Osteoblast (primary cell): ENCODE measurements at regions not wholly inside any gene's neighbourhood (a gene's known extent, or its start where the extent isn't known, plus 50 kb on each side); places are given as distances from the start of the nearest gene placed in this dataset.
"Not testable (repeated sequence)": the region's sequence is repeated elsewhere in the genome, so short reads cannot be mapped to it uniquely, and the experiment has no call there.

Source experiments
- DNase-seq: peaks from one replicate; pipeline ENCODE4 v3.0.0; 2011; ENCODE audit warnings: low spot score, mixed read lengths; ENCODE audit not compliant: insufficient read length; ENCODE audit errors: missing footprints
- H2AFZ ChIP-seq: 2 replicates; pipeline ENCODE4 v1.6.0; 2011; ENCODE audit warnings: mild to moderate bottlenecking, low read length
- H3K27ac ChIP-seq: 2 replicates; pipeline ENCODE4 v1.5.1; 2011; ENCODE audit warnings: mild to moderate bottlenecking, low read depth, low read length, moderate library complexity
- H3K27me3 ChIP-seq: 2 replicates; pipeline ENCODE4 v1.6.0; 2012; ENCODE audit warnings: mild to moderate bottlenecking, control low read depth, inconsistent platforms, low read length, moderate library complexity; ENCODE audit not compliant: insufficient read depth
- H3K36me3 ChIP-seq: 2 replicates; pipeline ENCODE4 v1.5.1; 2011; ENCODE audit warnings: mild to moderate bottlenecking, low read length, control low read depth, moderate library complexity; ENCODE audit not compliant: insufficient read depth
- H3K4me1 ChIP-seq: 2 replicates; pipeline ENCODE4 v1.5.1; 2011; ENCODE audit warnings: mild to moderate bottlenecking, low read length, control low read depth, moderate library complexity; ENCODE audit not compliant: insufficient read depth
- H3K4me2 ChIP-seq: 2 replicates; pipeline ENCODE4 v1.6.0; 2011; ENCODE audit warnings: mild to moderate bottlenecking, low read length; ENCODE audit not compliant: insufficient read depth
- H3K4me3 ChIP-seq: fragments of 200-600 bp; sonication (generic); 3 replicates; pipeline ENCODE4 v1.5.1; 2012; ENCODE audit warnings: mild to moderate bottlenecking, low read length, inconsistent platforms; ENCODE audit not compliant: insufficient read depth
- H3K79me2 ChIP-seq: 2 replicates; pipeline ENCODE4 v1.6.0; 2012; ENCODE audit warnings: mild to moderate bottlenecking, low read length, control low read depth, inconsistent platforms; ENCODE audit not compliant: insufficient read depth
- H3K9me3 ChIP-seq: 2 replicates; pipeline ENCODE4 v1.5.1; 2011; ENCODE audit warnings: low read depth, low read length, control low read depth
- H4K20me1 ChIP-seq: 2 replicates; pipeline ENCODE4 v1.6.0; 2012; ENCODE audit warnings: mild to moderate bottlenecking, low read length, control low read depth; ENCODE audit not compliant: insufficient read depth
- TF ChIP-seq, protein P1 (sequence below): IDR thresholded peaks from 2 replicates; pipeline ENCODE4 v1.5.1; 2011; ENCODE audit warnings: mild to moderate bottlenecking, low read depth, low read length, moderate library complexity; ENCODE audit errors: extremely low read depth

DNA sequence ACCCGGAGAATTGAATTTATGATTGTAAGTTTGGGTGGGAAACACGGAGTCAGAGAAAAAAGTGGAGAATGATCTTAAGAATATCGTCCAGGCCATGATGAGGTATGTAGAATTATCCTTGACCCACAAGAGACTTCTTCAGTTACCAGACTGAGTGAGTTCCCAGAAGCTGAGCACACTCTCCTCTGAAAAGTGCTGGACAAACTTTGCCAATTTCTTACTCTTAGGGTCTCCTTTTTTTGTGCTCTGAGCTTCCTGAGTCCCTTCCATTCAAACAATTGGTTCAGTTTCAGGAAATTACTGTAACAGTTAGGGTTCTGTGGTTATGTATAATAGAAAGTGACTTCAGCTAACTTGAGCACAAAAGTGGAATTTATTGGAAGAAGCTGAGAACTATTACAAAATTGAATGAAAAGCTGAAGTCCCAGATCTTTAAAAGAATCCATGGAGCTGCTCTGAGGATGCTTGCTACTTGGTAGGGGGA is 50.6 kb upstream of the EHBP1 start:
- Histone ChIP-seq H2AFZ (peak overlapping the region; percentile 18), H3K4me3 (no peak overlapping the region), H3K9me3 (no peaks in the 10 kb centered on the region), H3K27me3 (no peaks in the 10 kb centered on the region), H3K4me2 (peak overlapping the region; percentile 31), H3K36me3 (no peaks in the 10 kb centered on the region), H3K4me1 (peaks cover 22% of the 10 kb centered on the region), H3K79me2 (no peaks in the 10 kb centered on the region), H3K27ac (peak overlapping the region; percentile 44), H4K20me1 (no peaks in the 10 kb centered on the region)
- TF ChIP-seq, protein P1, sequence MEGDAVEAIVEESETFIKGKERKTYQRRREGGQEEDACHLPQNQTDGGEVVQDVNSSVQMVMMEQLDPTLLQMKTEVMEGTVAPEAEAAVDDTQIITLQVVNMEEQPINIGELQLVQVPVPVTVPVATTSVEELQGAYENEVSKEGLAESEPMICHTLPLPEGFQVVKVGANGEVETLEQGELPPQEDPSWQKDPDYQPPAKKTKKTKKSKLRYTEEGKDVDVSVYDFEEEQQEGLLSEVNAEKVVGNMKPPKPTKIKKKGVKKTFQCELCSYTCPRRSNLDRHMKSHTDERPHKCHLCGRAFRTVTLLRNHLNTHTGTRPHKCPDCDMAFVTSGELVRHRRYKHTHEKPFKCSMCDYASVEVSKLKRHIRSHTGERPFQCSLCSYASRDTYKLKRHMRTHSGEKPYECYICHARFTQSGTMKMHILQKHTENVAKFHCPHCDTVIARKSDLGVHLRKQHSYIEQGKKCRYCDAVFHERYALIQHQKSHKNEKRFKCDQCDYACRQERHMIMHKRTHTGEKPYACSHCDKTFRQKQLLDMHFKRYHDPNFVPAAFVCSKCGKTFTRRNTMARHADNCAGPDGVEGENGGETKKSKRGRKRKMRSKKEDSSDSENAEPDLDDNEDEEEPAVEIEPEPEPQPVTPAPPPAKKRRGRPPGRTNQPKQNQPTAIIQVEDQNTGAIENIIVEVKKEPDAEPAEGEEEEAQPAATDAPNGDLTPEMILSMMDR = no peak
- DNase-seq = no peak

DNA sequence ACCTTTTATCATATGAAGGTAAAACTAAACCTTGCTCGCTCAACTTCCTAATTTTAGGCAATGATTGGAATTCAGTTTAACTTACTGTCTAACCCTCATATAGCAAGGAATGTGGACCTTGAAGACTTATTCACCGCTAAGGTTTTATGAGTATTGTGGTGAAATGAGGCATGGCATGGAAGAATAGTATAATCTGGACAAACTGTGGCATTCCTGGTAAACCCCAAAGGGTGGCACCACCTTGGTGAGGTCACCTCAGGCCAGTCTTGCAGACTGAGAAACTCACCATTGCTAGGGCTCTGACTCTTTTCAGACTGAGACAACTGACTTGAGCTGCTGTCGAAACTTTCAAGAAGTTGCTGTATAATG is 51.1 kb upstream of the EHBP1 start:
- Histone ChIP-seq H3K79me2 (no peaks in the 10 kb centered on the region), H3K27me3 (no peaks in the 10 kb centered on the region), H3K9me3 (no peaks in the 10 kb centered on the region), H2AFZ (peak overlapping the region; percentile 18), H3K36me3 (no peaks in the 10 kb centered on the region), H3K4me1 (peaks cover 19% of the 10 kb centered on the region), H3K27ac (peak overlapping the region; percentile 44), H3K4me3 (no peak overlapping the region), H4K20me1 (no peaks in the 10 kb centered on the region), H3K4me2 (peak overlapping the region; percentile 31)
- TF ChIP-seq, protein P1 = no peak
- DNase-seq = peak; percentile 42

DNA sequence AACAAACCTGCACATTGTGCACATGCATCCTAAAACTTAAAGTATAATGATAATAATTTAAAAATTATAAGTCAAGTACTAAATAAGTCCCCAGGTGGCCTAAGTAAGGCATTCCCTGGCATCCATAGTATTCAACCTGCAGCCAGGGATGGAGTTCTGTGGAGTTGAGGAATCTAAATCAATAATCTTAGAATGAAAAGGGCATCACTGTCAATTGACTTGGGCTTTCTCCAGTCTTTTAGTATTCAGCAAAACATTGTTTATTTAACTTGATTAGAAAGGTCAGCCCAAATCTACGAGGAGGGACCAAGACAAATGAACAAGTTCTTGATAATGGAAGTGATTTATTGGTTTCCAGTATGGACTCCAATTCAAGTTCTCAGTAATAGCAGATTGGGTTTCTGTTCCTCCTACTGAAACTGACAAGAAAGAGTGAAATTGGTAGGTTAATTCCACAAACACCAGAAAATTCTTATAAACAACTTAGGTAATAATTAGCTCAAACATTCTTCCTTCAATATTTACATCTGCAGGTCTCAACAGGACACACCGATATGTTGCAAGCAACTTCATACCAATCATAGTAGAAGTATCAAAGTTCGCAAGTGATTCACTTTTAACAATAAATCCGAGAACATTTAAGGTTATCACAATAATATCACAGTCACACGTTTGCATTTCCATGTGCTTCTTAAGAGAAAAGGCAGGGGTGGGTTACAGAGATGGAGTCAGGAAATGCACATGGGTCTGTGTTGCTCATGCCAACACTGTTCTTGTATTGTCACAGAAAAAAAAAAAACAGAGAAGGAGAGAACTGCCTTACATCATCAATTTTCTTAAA is 51.7 kb upstream of the EHBP1 start:
- Histone ChIP-seq H3K79me2 (no peaks in the 10 kb centered on the region), H3K4me3 (no peak overlapping the region), H3K4me1 (peaks cover 19% of the 10 kb centered on the region), H4K20me1 (no peaks in the 10 kb centered on the region), H2AFZ (no peak overlapping the region), H3K9me3 (no peaks in the 10 kb centered on the region), H3K4me2 (peak overlapping the region; percentile 31), H3K27ac (peak overlapping the region; percentile 40), H3K36me3 (no peaks in the 10 kb centered on the region), H3K27me3 (no peaks in the 10 kb centered on the region)
- TF ChIP-seq, protein P1 = no peak
- peak; percentile 37 for DNase-seq

DNA sequence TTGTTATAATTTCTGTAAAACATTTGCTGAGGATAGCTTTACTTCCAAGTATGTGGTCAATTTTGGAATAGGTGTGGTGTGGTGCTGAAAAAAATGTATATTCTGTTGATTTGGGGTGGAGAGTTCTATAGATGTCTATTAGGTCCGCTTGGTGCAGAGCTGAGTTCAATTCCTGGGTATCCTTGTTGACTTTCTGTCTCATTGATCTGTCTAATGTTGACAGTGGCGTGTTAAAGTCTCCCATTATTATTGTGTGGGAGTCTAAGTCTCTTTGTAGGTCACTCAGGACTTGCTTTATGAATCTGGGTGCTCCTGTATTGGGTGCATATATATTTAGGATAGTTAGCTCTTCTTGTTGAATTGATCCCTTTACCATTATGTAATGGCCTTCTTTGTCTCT is 56.4 kb upstream of the EHBP1 start:
- H4K20me1 ChIP-seq, H3K9me3 ChIP-seq, H3K4me3 ChIP-seq, H3K36me3 ChIP-seq, H3K27ac ChIP-seq, H3K79me2 ChIP-seq, H3K4me2 ChIP-seq, DNase-seq, H3K27me3 ChIP-seq, H3K4me1 ChIP-seq, H2AFZ ChIP-seq: not testable (repeated sequence)
